ENCODE measurements at regions not wholly inside any gene's neighbourhood (a gene's known extent, or its start where the extent isn't known, plus 50 kb on each side); places are given as distances from the start of the nearest gene placed in this dataset.

GRCh38 chr5:163635631-163636030 is 130.2 kb downstream of the MAT2B start:
- no peak for TF ChIP-seq CTCF (IDR thresholded peaks at IDR 0.05)
- no peak for DNase-seq (ENCODE audit: low spot score)
- Histone ChIP-seq H3K4me3 (no peak overlapping the region), H3K27ac (no peak overlapping the region)

GRCh38 chr5:163642904-163643303 is 137.5 kb downstream of the MAT2B start:
- no peak for DNase-seq (ENCODE audit: low spot score)
- Histone ChIP-seq H3K4me3 (no peak overlapping the region), H3K27ac (no peak overlapping the region)
- no peak for TF ChIP-seq CTCF (IDR thresholded peaks at IDR 0.05)

GRCh38 chr5:163645421-163646416 is 140.3 kb downstream of the MAT2B start:
- Histone ChIP-seq H3K4me3 (no peak overlapping the region), H3K27ac (no peak overlapping the region)
- no peak for DNase-seq (ENCODE audit: low spot score)
- TF ChIP-seq CTCF (IDR thresholded peaks at IDR 0.05) = no peak

- no peak for DNase-seq (ENCODE audit: low spot score)
- TF ChIP-seq CTCF (IDR thresholded peaks at IDR 0.05) = no peak
- Histone ChIP-seq H3K27ac (no peak overlapping the region), H3K4me3 (no peak overlapping the region)
These were observed 144.1 kb downstream of the MAT2B start for GRCh38 chr5:163649514-163649913.

GRCh38 chr5:163653526-163653925 is 148.1 kb downstream of the MAT2B start:
- TF ChIP-seq CTCF (IDR thresholded peaks at IDR 0.05) = no peak
- no peak overlapping the region for H3K27ac ChIP-seq
- DNase-seq (ENCODE audit: low spot score) = no peak
- H3K4me3 ChIP-seq = no peak overlapping the region

GRCh38 chr5:163658702-163659567 is 153.5 kb downstream of the MAT2B start:
- Histone ChIP-seq H3K27ac (no peak overlapping the region), H3K4me3 (no peak overlapping the region)
- no peak for TF ChIP-seq CTCF (IDR thresholded peaks at IDR 0.05)
- no peak for DNase-seq (ENCODE audit: low spot score)
